ENCODE measurements at regions not wholly inside any gene's neighbourhood (a gene's known extent, or its start where the extent isn't known, plus 50 kb on each side); places are given as distances from the start of the nearest gene placed in this dataset.

DNA sequence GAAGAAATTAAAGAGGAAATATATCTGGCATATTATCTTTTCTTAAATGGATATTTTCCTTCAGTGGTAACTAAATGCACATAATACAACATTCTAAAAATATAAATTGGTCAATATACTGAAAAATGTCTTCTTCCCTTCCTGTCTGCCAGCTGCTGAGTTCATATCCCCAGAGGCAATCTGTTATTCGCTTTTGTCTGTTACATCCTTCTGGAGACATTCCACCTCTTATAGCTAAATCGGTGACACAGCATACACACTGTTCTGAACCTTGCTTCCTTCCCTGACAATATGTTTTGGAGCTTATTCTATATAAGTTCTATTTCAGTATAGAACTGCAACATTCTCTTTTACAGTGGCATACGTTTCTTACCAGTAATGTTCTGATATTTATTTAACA, 147.8 kb downstream of the TENT4A start:
- no peak overlapping the region for H3K4me3 ChIP-seq (ENCODE audit: low read length)

DNA sequence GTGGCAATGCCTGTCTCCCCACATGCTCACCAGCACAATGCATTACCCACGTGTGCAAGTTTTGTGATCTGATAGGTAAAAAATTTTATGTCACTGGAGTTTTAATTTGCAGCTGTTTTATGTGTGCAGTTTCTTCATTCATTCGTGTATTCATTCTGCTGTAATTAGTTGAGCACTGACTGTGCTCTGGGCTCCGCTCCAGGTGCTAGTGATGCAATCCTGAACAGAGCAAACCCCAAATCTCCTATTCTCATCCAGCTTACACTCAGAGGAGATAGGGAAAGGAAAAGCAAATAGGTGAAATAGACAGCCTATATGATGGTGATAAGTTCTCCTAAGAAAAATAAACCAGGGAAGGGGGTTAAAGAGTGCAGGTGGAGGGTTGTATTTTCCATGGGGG, 148.4 kb downstream of the TENT4A start:
- H3K4me3 ChIP-seq (ENCODE audit: low read length), result no peak overlapping the region
- DNase-seq (ENCODE audit: low read depth, low spot score), result no peak

More for the DNA sequence above, 147.8 kb downstream of the TENT4A start:
- DNase-seq (ENCODE audit: low read depth, low spot score), result no peak

DNA sequence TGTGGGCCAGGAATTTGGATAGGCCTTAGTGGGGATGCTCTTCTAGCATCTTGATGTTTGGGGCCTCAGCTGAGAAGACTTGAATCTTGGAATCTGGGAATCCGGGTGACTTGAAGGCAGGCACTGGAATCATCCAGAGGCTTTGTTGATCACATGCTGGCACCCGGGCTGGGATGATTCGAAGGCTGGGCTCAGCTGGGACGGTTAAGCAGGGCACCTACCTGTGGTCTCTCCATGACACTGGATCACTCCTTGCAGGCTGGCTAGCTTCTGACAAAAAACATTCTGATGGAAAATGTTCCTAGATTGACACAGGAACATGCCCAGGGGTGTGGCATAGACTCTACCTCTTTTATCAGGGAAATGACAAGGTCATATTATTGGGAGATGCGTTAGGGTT, 149.1 kb downstream of the TENT4A start:
- DNase-seq (ENCODE audit: low read depth, low spot score), result no peak

DNA sequence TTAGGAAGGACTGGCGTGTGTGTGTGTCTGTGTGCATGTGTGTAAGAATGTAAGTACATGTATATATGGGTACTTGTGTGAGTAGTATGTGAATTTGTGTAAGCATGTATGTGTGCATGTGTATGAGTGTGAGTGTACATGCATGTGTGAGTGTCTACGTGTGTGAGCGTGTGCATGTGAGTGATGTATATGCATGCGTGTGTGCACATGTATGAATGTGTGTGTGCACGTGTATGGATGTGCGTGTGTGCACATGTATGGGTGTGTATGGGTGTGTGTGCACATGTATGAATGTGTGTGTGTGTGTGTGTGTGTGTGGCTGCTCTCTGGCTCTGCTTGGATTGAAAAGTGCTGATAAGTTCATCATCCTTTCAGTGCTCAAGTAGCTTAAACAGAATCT, 154.5 kb downstream of the TENT4A start:
- H3K4me3 ChIP-seq (ENCODE audit: low read length), result no peak overlapping the region
- no peak for DNase-seq (ENCODE audit: low read depth, low spot score)

More for the DNA sequence above, 149.1 kb downstream of the TENT4A start:
- H3K4me3 ChIP-seq (ENCODE audit: low read length), result no peak overlapping the region

DNA sequence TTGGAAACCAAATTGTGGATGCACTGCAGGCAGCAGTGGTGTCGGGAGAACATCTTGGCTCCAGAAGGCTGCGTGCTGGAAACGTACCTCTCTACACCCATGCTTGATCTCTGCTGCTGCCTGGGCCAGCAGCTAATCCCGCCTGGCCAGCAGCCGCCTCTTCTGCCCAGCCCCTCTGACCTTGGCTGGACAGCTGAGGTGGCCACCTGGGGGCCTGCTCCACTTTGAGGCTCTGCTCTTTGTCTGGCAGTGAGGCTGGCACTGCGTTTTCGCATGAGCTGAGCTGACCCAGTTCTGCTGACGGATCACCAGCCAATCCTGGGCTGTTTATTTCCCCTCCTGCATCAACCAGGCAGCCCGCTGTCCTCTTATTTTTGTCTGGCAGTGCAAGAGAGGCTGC, 154.9 kb downstream of the TENT4A start:
- no peak for DNase-seq (ENCODE audit: low read depth, low spot score)
- H3K4me3 ChIP-seq (ENCODE audit: low read length), result no peak overlapping the region

DNA sequence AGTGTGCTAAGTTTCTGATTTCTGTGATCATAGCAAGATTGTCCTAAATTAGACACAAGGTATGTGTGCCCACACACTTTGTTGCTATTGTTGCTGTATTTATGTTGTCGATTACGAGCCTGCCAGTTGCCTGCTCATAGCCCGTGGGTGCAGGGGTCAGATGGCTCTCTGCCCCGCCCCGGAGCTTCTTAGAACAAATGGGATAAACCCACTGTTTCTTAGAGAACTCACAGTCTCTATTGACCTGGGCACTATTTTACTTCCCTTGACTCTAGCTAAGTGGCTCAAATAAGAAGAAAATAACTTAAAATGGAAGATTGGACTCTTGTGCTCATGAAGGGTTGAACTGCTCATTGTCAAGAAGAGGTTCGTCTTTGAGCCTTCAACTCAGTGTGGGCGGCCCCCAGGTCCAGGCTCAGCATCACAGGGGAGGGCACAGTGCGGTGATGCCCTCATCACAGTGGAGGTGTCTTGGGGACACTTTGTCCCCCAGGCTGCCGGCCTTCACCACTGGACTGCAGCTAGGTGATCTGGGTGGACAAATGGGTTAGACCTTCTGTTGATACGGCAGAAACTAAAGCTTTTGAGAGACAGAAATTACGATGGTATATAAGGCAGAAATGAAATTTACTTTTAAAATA, 155.5 kb downstream of the TENT4A start:
- no peak overlapping the region for H3K4me3 ChIP-seq (ENCODE audit: low read length)
- DNase-seq (ENCODE audit: low read depth, low spot score), result no peak

DNA sequence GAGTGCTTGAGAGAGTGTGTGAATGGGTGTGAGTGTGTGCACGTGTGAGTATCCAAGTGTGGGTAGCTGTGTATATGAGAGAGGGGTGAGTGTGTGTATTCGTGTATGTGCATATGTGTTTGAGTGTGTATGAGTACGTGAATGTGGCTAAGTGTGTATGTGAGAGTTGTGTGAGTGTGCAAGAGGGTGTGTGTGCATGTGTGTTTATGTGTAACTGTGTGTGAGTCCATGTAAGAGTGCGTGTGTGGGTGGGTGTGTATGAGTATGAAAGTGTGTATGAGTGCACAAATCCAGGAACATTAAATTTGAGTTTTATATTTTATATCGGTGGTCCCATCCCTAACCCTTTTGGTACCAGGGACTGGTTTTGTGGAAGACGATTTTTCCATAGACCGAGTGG, 156.4 kb downstream of the TENT4A start:
- H3K4me3 ChIP-seq (ENCODE audit: low read length), result no peak overlapping the region
- no peak for DNase-seq (ENCODE audit: low read depth, low spot score)

DNA sequence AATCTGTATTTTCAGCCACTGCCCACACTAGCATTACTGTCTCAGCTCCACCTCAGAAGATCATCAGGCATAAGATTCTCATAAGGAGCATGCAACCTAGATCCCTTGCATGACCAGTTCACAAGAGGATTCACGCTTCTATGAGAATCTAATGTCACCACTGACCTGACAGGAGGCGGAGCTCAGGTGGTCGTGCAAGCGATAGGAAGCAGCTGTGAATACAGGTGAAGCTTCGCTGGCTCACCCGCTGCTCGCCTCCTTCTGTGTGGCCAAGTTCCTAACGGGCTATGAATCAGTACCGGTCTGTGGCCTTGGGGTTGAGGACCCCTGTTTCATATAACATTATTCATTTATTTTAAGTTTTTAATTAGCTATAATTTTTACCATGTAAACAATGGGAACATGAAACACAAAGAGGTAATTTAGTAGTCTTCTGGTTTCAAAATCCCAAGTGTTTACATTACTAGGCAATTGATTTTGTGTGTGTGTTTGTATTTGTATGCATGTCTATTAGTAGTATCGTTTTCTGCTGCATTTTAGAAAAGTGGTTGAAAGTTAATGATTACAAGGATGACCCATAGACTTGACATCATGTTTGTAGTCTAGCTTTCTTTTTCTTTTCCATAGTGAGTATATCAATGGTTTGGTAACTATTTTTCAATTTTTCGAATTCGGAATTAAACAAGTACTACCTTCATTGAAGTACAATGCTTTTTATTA, 159.4 kb downstream of the TENT4A start:
- no peak for DNase-seq (ENCODE audit: low read depth, low spot score)
- no peak overlapping the region for H3K4me3 ChIP-seq (ENCODE audit: low read length)

DNA sequence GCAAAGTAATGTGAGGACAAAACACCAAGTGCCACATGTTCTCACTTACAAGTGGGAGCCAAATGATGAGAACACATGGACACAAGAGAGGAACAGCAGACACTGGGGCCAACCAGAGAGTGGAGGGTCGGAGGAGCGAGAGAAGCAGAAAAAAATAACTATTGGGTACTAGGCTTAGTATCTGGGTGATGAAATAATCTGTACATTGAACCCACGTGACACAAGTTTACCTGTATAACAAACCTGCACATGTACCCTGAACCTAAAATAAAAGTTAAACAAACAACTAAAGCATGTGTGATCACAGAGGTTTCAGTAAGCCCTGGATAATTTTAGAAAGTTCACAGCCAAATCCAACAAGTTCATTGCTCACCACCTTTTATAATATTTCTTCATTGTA, 160.1 kb downstream of the TENT4A start:
- H3K4me3 ChIP-seq (ENCODE audit: low read length), result no peak overlapping the region
- no peak for DNase-seq (ENCODE audit: low read depth, low spot score)

DNA sequence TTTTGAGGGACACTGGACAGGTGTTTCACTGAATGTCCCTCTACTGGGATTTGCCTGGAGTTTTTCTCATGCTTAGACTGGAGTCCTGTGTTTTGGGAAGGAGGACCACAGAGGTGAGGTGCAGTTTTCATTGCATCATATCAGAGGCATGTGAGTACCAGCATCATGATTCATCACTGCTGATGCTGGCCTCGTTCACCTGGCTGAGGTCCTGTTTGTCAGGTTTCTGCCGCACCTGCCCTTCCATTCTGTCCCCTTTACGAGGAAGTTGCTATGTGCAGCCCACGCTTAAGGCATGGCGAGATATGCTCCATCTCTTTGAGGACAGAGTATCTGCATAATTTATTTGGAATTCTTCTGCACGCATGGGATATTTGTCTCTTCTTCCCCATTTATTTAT, 162.1 kb downstream of the TENT4A start:
- H3K4me3 ChIP-seq (ENCODE audit: low read length), result no peak overlapping the region
- DNase-seq (ENCODE audit: low read depth, low spot score), result no peak

DNA sequence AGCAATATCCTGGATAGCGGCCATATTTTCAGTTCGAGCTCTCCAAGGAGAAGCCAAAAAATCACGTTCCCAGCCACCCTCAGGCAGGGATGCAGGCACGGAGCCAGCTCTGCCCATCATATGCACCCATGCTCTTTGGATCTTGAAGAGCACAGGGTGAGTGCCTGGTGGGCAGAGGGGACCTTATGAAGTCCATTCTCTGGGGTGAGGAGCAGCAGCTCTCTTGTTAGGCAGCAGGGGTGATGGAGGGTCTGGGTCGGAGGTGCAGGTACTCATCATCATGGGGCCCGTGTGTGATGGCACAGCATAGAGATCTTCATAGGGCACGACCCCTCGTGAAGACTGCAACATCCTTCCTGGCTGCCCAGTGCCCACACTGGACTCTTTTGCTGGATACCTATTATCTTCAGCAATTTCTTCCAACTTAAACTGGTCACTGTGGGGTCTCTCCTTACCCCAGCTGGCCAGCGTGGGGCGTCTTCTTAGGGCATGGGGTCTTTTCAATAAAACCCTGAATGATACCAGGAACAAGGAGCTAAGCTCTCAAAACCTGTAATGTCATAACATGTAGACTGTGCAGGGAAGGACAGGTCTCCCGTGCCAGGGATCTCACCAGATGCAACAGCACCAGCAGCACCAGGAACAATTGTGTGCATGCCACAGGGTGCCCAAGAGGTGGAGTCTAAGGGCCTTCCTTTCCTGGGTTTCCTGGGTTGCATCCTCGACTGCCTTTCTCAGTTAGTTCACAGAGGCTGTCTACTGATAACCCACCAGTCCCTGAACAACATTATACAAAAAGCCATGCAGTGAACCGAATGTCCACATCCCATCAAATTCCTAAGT, 165.0 kb downstream of the TENT4A start:
- no peak overlapping the region for H3K4me3 ChIP-seq (ENCODE audit: low read length)
- no peak for DNase-seq (ENCODE audit: low read depth, low spot score)

DNA sequence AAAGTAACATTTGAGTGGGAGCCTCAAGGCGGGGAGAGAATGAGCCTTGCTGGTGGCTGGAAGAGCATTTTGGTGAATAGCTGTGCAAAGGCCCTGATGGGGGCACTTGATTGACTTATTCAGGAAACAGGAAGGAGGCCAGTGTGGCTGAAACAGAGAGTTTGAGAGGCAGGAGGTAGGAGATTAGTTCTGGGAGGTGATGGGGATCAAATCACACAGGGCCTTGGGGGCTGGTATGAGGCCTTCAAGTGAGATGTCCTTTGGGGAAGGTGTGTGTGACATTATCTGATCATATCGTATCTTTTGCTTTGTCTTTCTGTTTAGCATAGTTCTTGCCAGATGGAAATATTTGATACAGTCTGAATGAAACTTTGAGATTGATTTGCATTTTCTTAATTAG, 172.3 kb downstream of the TENT4A start:
- no peak for DNase-seq (ENCODE audit: low read depth, low spot score)
- no peak overlapping the region for H3K4me3 ChIP-seq (ENCODE audit: low read length)

DNA sequence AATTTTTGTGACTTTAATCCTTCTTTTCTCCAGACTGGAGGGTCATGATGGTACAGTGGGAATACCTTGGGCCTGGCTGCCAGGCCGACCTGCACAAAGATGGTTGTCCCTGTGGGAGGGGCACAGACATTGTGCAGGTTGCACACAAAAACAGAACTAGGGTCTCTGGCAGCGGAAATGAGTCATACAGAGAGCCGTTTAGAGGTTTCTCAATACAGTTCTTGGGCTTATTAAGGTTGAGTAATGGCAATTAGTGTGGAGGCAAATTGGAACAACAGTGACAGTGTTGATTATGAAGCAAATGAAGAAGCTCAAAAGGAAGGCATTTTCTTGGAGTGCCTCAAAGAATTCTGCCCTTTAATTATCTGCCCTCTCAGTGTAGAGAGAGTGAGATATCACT, 173.6 kb downstream of the TENT4A start:
- DNase-seq (ENCODE audit: low read depth, low spot score), result no peak
- H3K4me3 ChIP-seq (ENCODE audit: low read length), result no peak overlapping the region

DNA sequence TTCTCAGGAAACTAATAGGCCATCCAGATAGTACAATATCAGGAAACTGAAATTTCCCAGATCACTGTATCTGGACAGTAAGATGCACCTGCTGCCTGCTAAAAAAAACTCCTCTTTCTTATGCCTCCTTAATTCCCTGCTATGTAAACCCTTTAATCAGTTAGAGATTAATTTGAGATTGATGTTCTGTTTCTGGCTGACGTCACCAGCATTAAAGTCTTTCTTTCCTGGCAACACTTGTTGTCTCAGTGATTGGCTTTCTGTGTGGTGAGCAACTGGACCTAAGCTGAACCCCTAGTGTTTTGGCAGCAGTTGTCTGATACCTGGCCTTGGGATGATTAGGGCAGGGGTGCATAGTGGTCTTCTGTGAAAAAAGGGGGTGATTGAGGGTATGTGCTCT, 175.8 kb downstream of the TENT4A start:
- H3K4me3 ChIP-seq (ENCODE audit: low read length), result no peak overlapping the region

DNA sequence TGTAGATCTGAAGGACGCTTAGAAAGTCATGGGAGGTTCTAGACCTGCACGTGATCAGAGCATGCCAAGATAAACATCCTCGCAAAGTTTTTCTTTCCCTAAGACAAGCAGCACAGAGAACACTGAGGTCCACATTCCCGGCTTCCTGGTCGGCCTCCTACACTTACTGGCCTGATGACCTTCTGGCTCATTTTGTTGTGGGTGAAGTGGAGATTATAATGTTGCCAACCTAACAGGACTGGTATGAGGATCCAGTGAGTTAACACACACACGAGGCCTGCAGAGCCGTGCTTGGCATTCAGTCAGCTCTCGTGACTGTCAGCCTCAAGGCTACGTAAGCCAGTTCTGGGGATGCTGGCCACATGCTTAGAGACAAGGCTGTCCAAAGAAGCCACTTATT, 186.0 kb downstream of the TENT4A start:
- no peak for DNase-seq (ENCODE audit: low read depth, low spot score)
- no peak overlapping the region for H3K4me3 ChIP-seq (ENCODE audit: low read length)

More for the DNA sequence above, 175.8 kb downstream of the TENT4A start:
- DNase-seq (ENCODE audit: low read depth, low spot score), result no peak

DNA sequence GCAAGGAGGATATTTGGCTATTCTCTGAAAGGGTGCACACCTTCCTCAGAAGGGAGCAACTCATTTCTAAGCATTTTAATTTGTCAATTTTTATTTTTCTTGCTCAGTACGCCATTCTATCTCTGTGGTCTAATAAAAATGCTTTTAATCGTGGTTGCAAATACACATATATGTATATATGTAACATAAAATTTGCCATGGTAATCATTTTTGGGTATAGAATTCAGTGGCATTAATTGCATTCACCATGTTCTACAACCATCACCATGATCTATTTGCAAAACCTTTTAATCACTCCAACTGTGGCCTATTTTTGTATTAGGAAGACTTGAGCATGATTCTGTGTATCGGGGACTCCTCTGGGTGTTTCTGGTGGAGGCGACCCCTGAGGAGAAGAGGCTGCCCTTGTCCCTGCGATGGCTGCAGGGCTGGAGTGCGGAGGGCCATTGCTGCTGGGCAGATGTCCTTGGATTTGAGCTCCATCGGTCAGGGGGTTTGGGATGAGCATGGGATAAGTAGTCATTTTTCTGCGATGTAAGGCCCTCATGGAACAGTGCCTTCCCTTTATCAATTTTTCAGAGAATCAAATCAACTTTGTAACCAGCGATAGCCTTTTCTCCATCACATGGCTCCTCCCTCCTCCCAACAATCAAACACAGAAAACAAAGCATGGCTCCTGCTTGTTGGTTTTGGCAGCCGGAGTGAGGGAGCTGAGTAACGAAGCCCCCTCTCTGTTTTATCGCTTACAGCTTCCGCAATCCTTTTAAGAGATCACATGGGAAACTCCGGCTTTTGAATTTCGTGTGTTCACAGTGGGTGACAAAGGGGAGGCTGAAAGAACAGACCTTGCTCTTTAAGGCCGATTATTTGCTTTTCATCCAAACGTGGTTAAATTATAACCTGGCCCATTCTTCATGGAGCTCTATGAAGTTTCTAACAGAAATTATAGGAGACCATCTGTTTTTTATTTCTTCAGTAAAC, 187.3 kb downstream of the TENT4A start:
- no peak overlapping the region for H3K4me3 ChIP-seq (ENCODE audit: low read length)
- no peak for DNase-seq (ENCODE audit: low read depth, low spot score)

DNA sequence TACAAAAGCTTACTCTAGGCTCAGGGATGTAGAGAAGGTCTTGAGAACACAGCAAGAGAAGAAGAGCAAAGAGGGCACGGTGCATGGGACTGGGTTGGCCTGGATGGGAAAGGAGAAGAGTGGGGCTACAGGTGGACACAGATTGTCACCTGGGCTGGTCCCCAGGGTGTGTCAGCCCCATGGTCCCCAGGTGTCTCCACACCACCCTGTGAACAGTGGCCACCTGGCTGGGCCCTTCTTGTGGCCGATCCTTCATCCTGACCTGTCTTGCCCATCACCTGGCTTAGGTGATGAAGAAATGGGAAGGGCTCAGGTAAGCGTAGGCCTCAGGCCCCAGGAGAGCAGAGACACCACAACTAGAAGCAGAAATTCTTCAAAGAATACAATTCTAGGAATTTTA, 188.9 kb downstream of the TENT4A start:
- no peak overlapping the region for H3K4me3 ChIP-seq (ENCODE audit: low read length)
- no peak for DNase-seq (ENCODE audit: low read depth, low spot score)

DNA sequence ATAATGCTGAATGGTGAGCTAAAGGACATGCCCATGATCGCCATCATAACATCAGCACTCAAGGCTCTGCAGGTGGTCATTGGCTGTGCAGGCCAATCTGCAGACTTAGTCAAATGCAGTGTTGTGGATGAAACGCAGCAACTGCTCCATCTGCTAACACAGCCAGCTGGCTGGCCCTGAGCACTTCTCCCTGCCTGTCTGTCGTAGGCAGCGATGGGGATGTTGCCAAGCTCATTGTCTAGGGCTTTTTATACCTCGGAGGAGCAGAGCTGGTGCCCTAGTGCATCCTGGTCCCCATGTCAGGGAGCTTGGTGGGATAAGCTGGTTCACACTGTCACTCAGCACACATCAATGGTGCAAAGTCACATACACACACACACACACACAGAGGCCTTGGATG, 189.4 kb downstream of the TENT4A start:
- H3K4me3 ChIP-seq (ENCODE audit: low read length), result no peak overlapping the region
- DNase-seq (ENCODE audit: low read depth, low spot score), result no peak

DNA sequence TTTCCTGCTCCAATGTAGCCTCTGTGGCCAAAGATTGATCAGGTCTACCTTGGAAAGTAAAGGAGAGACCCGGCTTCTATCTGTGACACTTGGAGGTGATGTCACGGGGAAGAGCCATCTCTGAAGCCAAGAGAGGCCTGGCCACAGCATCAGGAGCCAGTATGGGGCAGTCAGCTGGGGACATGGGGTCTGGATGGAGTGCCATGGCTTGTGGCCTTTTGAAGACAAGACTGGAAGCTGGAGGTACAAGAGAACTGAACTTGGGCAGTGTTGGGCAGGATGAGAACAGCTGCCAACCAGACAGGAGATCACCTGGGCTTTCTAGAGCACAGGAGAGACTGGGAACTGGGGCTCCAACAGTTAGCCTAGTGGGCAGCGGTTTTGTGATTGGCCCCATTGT, 190.7 kb downstream of the TENT4A start:
- DNase-seq (ENCODE audit: low read depth, low spot score), result no peak
- no peak overlapping the region for H3K4me3 ChIP-seq (ENCODE audit: low read length)

All from Jurkat, Clone E6-1 (cell line).